ENCODE measurements at regions not wholly inside any gene's neighbourhood (a gene's known extent, or its start where the extent isn't known, plus 50 kb on each side); places are given as distances from the start of the nearest gene placed in this dataset.

- Mint-ChIP-seq H3K4me1 (no peaks in the 10 kb centered on the region), H3K27ac (no peak overlapping the region), H3K27me3 (peaks cover 6% of the 10 kb centered on the region), H3K4me3 (no peak overlapping the region), H3K36me3 (ENCODE audit: low read depth) (no peaks in the 10 kb centered on the region), H3K9me3 (no peaks in the 10 kb centered on the region)
- ATAC-seq (replicated peaks), result no peak
Observed at GRCh38 chr17:72514321-72514861, 393.6 kb downstream of the SOX9 start.

GRCh38 chr17:72514891-72515290 is 394.1 kb downstream of the SOX9 start:
- peaks cover 6% of the 10 kb centered on the region for H3K27me3 Mint-ChIP-seq
- H3K36me3 Mint-ChIP-seq (ENCODE audit: low read depth), result no peaks in the 10 kb centered on the region
- no peaks in the 10 kb centered on the region for H3K4me1 Mint-ChIP-seq
- ATAC-seq (replicated peaks), result no peak
- no peaks in the 10 kb centered on the region for H3K9me3 Mint-ChIP-seq
- no peak overlapping the region for H3K27ac Mint-ChIP-seq
- no peak overlapping the region for H3K4me3 Mint-ChIP-seq

- H3K27ac Mint-ChIP-seq, result no peak overlapping the region
- no peaks in the 10 kb centered on the region for H3K9me3 Mint-ChIP-seq
- no peaks in the 10 kb centered on the region for H3K36me3 Mint-ChIP-seq (ENCODE audit: low read depth)
- ATAC-seq (replicated peaks), result no peak
- no peak overlapping the region for H3K4me3 Mint-ChIP-seq
- peaks cover 6% of the 10 kb centered on the region for H3K27me3 Mint-ChIP-seq
- H3K4me1 Mint-ChIP-seq, result no peaks in the 10 kb centered on the region
Observed at GRCh38 chr17:72515291-72516065, 394.7 kb downstream of the SOX9 start.

GRCh38 chr17:72516772-72517399 is 396.1 kb downstream of the SOX9 start:
- no peak for ATAC-seq (replicated peaks)
- Mint-ChIP-seq H3K27me3 (peaks cover 6% of the 10 kb centered on the region), H3K4me1 (no peaks in the 10 kb centered on the region), H3K27ac (no peak overlapping the region), H3K36me3 (ENCODE audit: low read depth) (no peaks in the 10 kb centered on the region), H3K4me3 (no peak overlapping the region), H3K9me3 (no peaks in the 10 kb centered on the region)

- ATAC-seq (replicated peaks), result no peak
- no peaks in the 10 kb centered on the region for H3K4me1 Mint-ChIP-seq
- no peak overlapping the region for H3K4me3 Mint-ChIP-seq
- H3K9me3 Mint-ChIP-seq, result no peaks in the 10 kb centered on the region
- H3K27me3 Mint-ChIP-seq, result peaks cover 6% of the 10 kb centered on the region
- no peaks in the 10 kb centered on the region for H3K36me3 Mint-ChIP-seq (ENCODE audit: low read depth)
- H3K27ac Mint-ChIP-seq, result no peak overlapping the region
Observed at GRCh38 chr17:72517413-72518158, 396.8 kb downstream of the SOX9 start.

- H3K9me3 Mint-ChIP-seq, result no peaks in the 10 kb centered on the region
Observed at GRCh38 chr17:72518159-72518732, 397.4 kb downstream of the SOX9 start.

GRCh38 chr17:72518753-72519597 is 398.2 kb downstream of the SOX9 start:
- no peaks in the 10 kb centered on the region for H3K36me3 Mint-ChIP-seq (ENCODE audit: low read depth)

More at GRCh38 chr17:72518159-72518732, 397.4 kb downstream of the SOX9 start:
- no peak for ATAC-seq (replicated peaks)
- no peaks in the 10 kb centered on the region for H3K4me1 Mint-ChIP-seq
- H3K36me3 Mint-ChIP-seq (ENCODE audit: low read depth), result no peaks in the 10 kb centered on the region
- no peak overlapping the region for H3K27ac Mint-ChIP-seq
- H3K27me3 Mint-ChIP-seq, result peaks cover 6% of the 10 kb centered on the region
- no peak overlapping the region for H3K4me3 Mint-ChIP-seq

GRCh38 chr17:72519598-72519936 is 398.7 kb downstream of the SOX9 start:
- ATAC-seq (replicated peaks), result no peak
- no peak overlapping the region for H3K4me3 Mint-ChIP-seq
- no peak overlapping the region for H3K27ac Mint-ChIP-seq
- H3K4me1 Mint-ChIP-seq, result no peaks in the 10 kb centered on the region
- peaks cover 6% of the 10 kb centered on the region for H3K27me3 Mint-ChIP-seq
- H3K9me3 Mint-ChIP-seq, result no peaks in the 10 kb centered on the region
- no peaks in the 10 kb centered on the region for H3K36me3 Mint-ChIP-seq (ENCODE audit: low read depth)

More at GRCh38 chr17:72518753-72519597, 398.2 kb downstream of the SOX9 start:
- H3K27me3 Mint-ChIP-seq, result peaks cover 6% of the 10 kb centered on the region
- H3K27ac Mint-ChIP-seq, result no peak overlapping the region
- no peak overlapping the region for H3K4me3 Mint-ChIP-seq
- H3K9me3 Mint-ChIP-seq, result no peaks in the 10 kb centered on the region
- H3K4me1 Mint-ChIP-seq, result no peaks in the 10 kb centered on the region
- ATAC-seq (replicated peaks), result no peak

GRCh38 chr17:72520665-72521303 is 400.0 kb downstream of the SOX9 start:
- peaks cover 6% of the 10 kb centered on the region for H3K27me3 Mint-ChIP-seq
- no peaks in the 10 kb centered on the region for H3K4me1 Mint-ChIP-seq
- H3K9me3 Mint-ChIP-seq, result no peaks in the 10 kb centered on the region
- H3K4me3 Mint-ChIP-seq, result no peak overlapping the region
- no peak overlapping the region for H3K27ac Mint-ChIP-seq
- ATAC-seq (replicated peaks), result no peak
- H3K36me3 Mint-ChIP-seq (ENCODE audit: low read depth), result no peaks in the 10 kb centered on the region

GRCh38 chr17:72523491-72523890 is 402.7 kb downstream of the SOX9 start:
- peaks cover 3% of the 10 kb centered on the region for H3K27me3 Mint-ChIP-seq
- H3K36me3 Mint-ChIP-seq (ENCODE audit: low read depth), result no peaks in the 10 kb centered on the region
- H3K27ac Mint-ChIP-seq, result no peak overlapping the region
- no peak overlapping the region for H3K4me3 Mint-ChIP-seq
- no peak for ATAC-seq (replicated peaks)
- H3K9me3 Mint-ChIP-seq, result no peaks in the 10 kb centered on the region
- no peaks in the 10 kb centered on the region for H3K4me1 Mint-ChIP-seq

- H3K27ac Mint-ChIP-seq, result no peak overlapping the region
- no peaks in the 10 kb centered on the region for H3K36me3 Mint-ChIP-seq (ENCODE audit: low read depth)
- no peaks in the 10 kb centered on the region for H3K4me1 Mint-ChIP-seq
- ATAC-seq (replicated peaks), result no peak
- H3K9me3 Mint-ChIP-seq, result no peaks in the 10 kb centered on the region
- no peaks in the 10 kb centered on the region for H3K27me3 Mint-ChIP-seq
- H3K4me3 Mint-ChIP-seq, result no peak overlapping the region
Observed at GRCh38 chr17:72525225-72526015, 404.6 kb downstream of the SOX9 start.

GRCh38 chr17:72526769-72527168 is 405.9 kb downstream of the SOX9 start:
- Mint-ChIP-seq H3K27ac (no peak overlapping the region), H3K4me1 (no peaks in the 10 kb centered on the region), H3K36me3 (ENCODE audit: low read depth) (no peaks in the 10 kb centered on the region), H3K9me3 (no peaks in the 10 kb centered on the region), H3K4me3 (no peak overlapping the region), H3K27me3 (no peaks in the 10 kb centered on the region)
- ATAC-seq (replicated peaks), result no peak

- H3K36me3 Mint-ChIP-seq (ENCODE audit: low read depth), result no peaks in the 10 kb centered on the region
- H3K27ac Mint-ChIP-seq, result no peak overlapping the region
- no peaks in the 10 kb centered on the region for H3K9me3 Mint-ChIP-seq
- no peak for ATAC-seq (replicated peaks)
- H3K4me1 Mint-ChIP-seq, result no peaks in the 10 kb centered on the region
- no peaks in the 10 kb centered on the region for H3K27me3 Mint-ChIP-seq
- no peak overlapping the region for H3K4me3 Mint-ChIP-seq
Observed at GRCh38 chr17:72527789-72528188, 407.0 kb downstream of the SOX9 start.

Data from activated T-helper 17 cell treated with anti-CD3 and anti-CD28 coated beads, Interleukin-2, amount 50 U/mL, for 72 hours (primary cell).